Cerebellar cortex (tissue), 1 donor: ENCODE measurements at regions not wholly inside any gene's neighbourhood (a gene's known extent, or its start where the extent isn't known, plus 50 kb on each side); places are given as distances from the start of the nearest gene placed in this dataset.
A peak's percentile ranks its signal among the peaks of the same experiment; 100 is the strongest.
"Not testable (repeated sequence)": the region's sequence is repeated elsewhere in the genome, so short reads cannot be mapped to it uniquely, and the experiment has no call there.

Experiments
- DNase-seq: peaks from one replicate; pipeline ENCODE4 v3.0.0-alpha.2; 2015; ENCODE audit warnings: low spot score

DNA sequence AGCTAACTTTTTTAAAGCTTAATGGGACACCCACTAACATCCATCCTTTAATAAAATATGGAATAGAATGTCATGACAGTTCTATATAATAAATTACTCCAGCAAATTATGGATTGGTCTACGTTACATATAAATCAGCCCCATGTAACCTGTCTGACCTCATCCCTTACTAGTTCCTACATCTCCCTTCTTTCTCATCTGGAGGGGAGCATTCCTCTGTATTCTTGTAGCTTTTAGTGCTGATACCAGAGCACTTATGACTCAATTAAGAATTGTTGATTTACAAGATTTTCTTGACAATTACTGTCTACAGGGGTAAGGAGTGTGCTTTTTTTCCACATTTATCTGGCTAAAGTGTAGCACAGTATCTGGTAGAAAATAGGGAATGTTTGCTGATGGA lies 523.7 kb downstream of the FAM181B start:
- DNase-seq, result no peak

DNA sequence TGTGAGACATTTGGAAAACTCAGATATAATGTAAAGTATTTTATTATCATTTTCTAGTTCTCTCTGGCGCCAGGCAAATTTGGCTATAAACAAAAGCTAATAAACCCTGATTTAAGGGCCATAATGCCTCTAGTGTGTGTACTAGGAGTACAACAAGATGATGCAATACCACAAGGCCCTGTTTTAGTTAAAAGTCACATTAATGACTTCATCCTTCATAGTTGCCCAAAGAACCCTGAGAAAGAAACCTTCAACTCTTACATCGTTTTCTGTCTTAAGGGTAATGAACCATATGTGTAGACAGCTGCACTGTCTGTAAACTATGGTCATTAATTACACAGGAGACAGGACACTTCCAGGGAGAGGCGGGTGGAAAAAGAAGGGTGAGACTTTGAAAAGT lies 538.4 kb downstream of the FAM181B start:
- DNase-seq, result no peak

- DNase-seq, result no peak
Observed at GRCh38 chr11:82194521-82194920, 539.1 kb downstream of the FAM181B start.

DNA sequence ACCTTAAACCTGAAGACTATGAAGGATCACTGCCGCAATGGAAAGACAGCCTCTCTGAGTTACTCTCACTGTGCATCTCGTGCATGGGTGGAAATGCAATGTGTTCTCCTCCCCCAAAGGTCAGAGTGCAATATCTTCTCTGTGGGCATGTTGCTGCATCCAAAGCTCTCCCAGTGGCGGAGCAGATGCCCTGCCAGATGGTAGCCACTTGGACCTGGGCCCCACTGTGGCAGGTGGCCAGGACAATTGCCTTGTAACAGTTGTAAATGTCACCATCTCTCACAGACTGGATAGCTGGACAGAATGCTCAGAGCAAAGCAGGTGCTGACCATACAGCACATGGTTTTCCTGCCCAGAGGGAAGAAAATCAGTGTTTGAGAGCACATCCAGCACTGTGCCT lies 542.0 kb downstream of the FAM181B start:
- peak; percentile 91 for DNase-seq

- DNase-seq, result no peak
Observed at GRCh38 chr11:82185925-82186324, 547.7 kb downstream of the FAM181B start.

- DNase-seq, result no peak
Observed at GRCh38 chr11:82184966-82185365, 548.7 kb downstream of the FAM181B start.

DNA sequence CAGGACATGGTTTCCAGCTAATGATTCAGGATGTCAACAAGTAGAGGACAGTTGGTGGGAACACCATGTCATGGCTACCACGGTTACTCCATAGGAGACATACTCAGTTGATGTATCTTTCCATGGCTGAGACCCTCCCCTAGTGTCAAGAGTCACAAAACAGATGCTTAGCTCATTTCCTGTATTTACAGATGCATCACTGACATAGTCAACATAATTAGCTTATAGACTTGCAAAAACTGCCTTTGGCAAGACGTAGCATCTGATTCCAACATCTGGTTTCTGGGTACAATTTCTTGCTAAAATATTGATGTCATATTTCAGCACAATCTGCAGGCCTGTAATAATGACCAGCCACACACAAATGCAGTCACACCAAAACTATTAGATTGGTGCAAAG lies 550.3 kb downstream of the FAM181B start:
- DNase-seq, result no peak

DNA sequence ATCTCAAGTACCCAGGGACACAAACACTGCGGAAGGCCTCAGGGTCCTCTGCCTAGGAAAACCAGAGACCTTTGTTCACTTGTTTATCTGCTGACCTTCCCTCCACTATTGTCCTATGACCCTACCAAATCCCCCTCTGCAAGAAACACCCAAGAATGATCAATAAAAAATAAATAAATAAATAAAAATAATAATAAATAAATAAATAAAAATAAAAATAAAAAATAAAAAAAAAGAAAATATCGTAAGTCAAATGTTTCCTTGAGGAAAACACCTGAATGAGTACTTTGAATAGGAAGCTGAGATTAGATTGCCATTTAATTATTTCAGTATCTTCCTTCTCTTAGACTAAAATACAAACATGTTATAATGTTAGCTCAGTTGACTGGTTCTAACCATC lies 551.0 kb downstream of the FAM181B start:
- DNase-seq, result not testable (repeated sequence)

- DNase-seq, result not testable (repeated sequence)
Observed at GRCh38 chr11:82181796-82182195, 551.9 kb downstream of the FAM181B start.

DNA sequence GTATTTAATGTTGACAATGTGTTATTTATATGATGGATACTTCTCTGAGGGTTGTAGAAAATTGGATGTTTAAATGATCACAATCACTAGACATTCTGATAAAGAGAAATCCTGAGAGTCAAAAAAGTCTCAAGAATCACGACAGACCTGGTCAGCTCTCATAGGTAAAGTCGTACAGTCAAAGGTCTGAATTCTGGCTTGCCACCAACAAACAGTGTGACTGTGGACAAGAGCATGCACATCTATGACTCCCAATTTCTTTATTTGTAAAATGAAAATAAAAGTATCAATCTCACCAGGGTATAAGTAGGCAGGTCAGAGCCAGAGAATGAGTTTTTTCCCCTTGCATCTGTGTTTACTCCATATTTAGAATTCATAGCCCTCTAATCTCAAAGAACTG lies 556.7 kb downstream of the FAM181B start:
- no peak for DNase-seq

DNA sequence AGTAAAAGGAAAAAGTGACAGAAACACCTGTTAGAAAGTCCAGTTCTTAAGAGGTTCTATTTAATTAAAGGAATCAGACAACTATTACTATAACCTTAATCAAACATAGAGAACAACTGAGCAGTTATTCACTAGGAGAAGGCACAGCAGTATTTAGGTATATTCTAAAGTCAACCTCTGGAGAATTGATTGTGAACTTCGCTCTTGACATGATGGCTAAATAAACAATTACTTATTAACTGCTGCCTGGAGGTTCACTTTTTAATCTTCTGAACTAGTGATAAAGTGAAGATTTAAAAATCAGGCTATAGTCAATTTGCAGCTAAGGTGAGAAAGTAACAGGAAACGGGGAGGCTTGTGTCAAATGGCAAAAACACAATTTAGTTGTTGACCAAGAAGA lies 557.3 kb downstream of the FAM181B start:
- DNase-seq, result no peak

- DNase-seq, result no peak
Observed at GRCh38 chr11:82174610-82175009, 559.1 kb downstream of the FAM181B start.

DNA sequence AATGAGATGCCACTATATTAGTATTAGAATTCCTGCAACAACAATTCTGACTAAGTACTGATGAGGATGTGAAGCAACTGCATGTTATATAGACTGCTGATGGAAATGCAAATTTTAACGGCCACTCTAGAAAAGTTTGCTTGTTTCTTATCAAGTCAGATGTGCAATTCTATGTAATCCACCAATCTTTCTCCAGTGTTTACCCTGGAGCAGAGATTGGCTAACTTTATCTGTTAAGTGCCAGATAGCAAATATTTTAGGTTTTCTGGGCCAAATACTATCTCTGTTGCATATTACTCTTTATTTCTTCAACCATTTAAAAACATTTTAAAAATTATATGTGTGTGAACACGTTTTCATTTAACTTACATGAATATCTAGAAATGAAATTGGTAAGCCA lies 586.9 kb downstream of the FAM181B start:
- DNase-seq, result no peak

DNA sequence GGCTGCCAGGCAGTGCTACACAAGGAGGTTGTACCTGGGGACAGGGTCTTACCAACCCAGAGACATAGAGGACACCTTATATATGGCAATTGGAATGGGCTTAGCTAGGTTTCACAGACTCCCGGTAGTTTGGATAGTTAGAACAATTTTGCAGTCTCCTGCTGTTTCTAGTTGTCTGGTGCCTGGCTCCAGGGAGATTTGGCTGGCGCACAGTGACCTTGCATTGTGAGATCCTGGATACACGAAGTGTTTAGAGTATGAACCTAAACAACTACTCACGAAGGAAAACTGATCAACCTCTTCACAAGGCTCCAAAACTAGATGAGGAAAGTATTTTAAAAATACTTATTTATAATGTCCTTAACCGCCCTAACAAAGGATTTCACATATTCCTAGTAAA lies 614.7 kb downstream of the FAM181B start:
- no peak for DNase-seq

GRCh38 chr11:82117362-82117761 lies 616.3 kb downstream of the FAM181B start:
- DNase-seq, result no peak

GRCh38 chr11:82105331-82105998 lies 628.2 kb downstream of the FAM181B start:
- no peak for DNase-seq

DNA sequence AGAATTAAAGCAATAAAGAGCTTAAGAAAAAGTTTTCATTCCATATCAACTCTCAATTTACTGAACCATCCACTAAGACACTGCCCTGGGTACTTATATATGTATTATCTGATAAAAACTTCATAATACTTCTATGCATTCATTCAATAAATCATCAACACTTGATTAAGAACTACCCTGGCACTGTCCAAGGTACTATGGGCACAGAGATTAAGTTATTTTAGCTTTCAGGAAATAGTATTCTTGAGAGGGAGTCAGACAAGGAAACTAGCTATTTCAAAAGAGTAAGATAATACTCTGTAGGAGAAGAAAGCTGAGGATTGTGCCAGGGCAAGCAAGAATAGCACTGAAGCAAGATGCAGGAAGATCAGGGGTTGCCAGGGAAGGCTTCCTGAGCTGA lies 640.8 kb downstream of the FAM181B start:
- no peak for DNase-seq

GRCh38 chr11:82089426-82089825 lies 644.2 kb downstream of the FAM181B start:
- no peak for DNase-seq

GRCh38 chr11:82085493-82085892 lies 648.2 kb downstream of the FAM181B start:
- DNase-seq, result no peak

DNA sequence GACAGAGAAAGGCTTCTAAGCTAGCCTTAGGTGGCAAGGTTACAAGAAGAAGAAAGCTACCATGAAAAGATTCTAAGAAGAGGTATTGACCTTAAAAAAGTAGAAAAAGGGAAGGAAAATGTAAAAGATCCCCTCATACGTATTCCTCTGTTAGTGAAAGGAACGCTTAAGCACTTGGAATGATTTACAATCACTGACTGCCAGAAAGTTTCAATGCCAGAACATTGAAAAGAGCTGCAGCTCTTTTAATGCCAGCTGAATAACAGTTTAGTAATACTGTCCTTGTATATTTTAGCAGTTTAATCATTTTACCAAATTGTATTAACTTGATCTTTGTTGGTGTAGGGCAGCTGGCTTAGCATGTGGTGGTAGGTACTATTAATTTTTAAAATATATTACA lies 650.7 kb downstream of the FAM181B start:
- DNase-seq, result no peak

DNA sequence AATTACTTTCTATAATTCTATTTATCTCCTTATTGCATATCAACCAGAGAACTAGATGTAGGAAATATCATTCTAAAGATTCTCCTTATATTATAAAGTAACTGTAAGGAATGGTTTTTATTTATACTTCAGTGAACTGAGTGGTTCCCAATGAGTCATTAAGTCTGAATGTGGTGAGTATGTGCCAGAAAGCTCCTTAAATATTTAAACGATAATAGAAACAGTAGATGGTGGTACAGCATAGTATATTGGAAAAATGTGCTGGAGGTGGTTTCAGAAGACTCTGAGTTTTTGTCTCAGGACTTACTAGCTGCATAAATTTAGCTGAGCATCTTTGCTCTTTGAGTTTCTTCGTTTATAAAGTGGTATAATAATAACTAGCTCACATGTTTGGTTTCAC lies 653.5 kb downstream of the FAM181B start:
- no peak for DNase-seq

- no peak for DNase-seq
Observed at GRCh38 chr11:82076126-82076525, 657.5 kb downstream of the FAM181B start.

DNA sequence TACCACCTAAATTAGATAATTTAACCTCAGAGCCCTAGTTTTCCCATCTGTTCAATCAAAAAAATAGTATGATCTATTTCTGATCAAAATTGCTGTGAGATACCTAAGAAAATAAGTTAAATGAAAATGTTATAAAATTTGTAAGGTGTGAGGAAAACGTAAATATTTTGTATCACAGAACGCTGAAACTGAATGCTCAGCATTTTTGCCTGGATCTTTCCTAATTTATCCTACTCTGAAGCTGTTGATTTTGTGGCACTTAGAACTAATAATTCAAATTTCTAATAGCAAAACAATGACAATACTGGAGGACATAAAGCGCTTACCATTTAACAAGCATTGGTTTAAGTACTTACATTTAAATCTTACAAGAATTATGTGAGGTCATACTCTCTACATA lies 674.2 kb downstream of the FAM181B start:
- DNase-seq, result no peak

DNA sequence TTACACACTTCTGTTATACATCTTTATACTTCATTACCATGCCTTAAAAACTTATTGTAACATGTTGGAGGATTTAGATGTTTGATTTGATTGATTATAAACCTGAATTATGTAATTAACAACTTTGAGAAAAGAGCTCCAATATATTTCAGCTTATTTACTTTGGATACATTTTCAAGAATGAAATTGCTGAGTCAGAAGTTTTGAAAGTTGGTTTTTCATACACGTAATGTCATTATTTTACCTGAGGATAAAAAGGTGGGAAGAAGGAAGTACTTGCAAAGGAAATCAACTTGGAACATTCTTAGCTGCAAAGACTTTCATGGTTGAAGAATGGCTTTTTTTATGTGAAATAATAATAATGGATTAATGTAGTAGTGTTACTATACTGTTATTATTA lies 677.2 kb downstream of the FAM181B start:
- DNase-seq, result no peak

- DNase-seq, result no peak
Observed at GRCh38 chr11:82049199-82049598, 684.5 kb downstream of the FAM181B start.
